GM19452 (cell line): ENCODE measurements at regions not wholly inside any gene's neighbourhood (a gene's known extent, or its start where the extent isn't known, plus 50 kb on each side); places are given as distances from the start of the nearest gene placed in this dataset.

Experiments used
- ATAC-seq: cut with Tn5 transposase; IDR thresholded peaks from one replicate; pipeline ENCODE4 v1.9.1; 2021; ENCODE audit not compliant: unreplicated experiment

GRCh38 chr2:144281476-144281875 is 238.4 kb downstream of the ZEB2 start:
- ATAC-seq: no peak

- ATAC-seq: no peak
Measured at GRCh38 chr2:144280009-144280408, 239.9 kb downstream of the ZEB2 start.

DNA sequence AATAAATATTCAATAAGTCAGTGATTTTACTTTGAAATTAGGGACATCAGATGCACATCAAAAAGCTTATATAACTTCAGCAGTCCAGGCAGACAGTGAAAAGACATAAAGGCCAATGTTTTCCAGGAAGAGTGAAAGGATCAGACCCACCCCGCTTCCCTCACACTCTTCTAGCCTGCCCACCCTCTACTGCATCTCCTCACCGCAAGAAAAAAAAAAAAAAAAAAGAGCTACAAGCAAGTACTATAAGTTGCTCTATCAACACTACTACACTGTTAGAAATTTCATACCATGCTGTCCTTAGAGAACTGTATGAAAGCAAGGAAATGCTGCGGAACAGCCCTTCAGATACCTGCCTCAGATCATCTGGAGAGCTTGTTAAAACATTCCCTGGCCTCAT is 240.8 kb downstream of the ZEB2 start:
- no peak for ATAC-seq

DNA sequence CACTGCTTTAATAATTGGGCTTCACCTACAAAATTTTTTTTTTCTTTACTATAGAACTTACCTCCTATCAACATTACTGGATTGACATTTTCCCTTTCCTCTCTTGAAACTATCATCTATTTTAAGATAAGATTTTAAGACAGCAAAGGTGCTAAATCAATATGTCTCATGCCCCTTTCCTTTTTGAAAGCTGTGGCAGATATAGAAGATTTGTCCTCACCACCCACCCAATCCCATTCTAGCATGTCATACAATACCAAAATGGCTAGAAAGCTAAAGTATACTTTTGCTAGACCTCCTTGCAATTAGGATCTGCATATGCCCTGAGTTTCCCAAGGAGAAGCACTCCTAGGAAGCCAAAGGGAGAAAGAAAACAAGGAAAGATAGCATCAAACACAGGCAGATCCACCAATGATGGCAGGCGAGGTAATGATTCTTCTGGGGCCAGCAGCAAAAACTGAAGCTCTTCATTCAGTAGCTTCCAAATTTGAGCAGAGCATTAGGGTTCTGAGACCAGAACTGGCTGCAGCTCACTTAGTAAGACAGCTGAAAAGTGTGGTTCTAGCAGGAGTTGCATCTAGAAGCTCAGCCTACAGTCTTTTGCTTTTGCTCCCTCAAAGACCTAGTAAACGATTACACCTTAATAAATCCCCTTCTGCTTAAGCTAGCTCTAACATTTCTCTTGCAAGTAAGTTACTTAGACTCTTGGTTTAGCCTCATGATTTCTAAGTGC is 242.1 kb downstream of the ZEB2 start:
- ATAC-seq: no peak

DNA sequence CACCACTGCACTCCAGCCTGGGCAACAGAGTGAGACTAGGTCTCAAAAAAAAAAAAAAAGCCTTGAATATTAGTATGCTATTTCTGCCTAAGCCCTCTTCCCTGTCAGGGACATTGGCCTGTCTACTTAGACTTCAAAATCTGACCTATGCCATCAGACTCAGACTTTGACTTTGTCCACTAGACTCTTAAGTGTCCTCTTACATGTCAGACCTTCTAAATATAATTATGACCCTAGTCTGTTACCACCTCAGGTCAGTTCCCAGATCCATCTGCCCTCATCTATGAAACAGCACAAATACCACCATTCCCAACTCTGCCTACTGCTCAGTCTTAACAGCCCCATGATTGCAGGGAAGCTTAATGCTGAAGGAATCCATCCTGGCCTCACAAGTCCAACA is 244.6 kb downstream of the ZEB2 start:
- no peak for ATAC-seq

DNA sequence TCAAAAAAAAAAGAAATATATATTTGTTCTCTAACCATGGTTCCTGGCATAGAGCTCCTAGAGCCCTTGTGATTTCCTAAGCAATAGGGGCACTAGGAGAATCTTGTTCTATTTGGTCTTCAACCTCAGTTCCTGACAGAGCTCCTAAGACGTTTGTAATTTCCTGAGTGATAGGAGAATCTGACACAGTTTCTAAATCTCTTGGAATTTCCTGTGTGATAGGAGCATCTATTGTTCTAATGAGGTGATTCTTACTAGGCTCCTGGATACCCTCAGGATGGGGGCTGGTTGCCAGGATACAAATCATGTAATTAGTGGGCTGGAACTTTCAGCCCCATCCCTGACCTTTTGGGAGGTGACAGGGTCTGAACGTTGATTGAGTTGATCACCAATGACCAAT is 245.8 kb downstream of the ZEB2 start:
- no peak for ATAC-seq

GRCh38 chr2:144270951-144271350 is 249.0 kb downstream of the ZEB2 start:
- no peak for ATAC-seq

DNA sequence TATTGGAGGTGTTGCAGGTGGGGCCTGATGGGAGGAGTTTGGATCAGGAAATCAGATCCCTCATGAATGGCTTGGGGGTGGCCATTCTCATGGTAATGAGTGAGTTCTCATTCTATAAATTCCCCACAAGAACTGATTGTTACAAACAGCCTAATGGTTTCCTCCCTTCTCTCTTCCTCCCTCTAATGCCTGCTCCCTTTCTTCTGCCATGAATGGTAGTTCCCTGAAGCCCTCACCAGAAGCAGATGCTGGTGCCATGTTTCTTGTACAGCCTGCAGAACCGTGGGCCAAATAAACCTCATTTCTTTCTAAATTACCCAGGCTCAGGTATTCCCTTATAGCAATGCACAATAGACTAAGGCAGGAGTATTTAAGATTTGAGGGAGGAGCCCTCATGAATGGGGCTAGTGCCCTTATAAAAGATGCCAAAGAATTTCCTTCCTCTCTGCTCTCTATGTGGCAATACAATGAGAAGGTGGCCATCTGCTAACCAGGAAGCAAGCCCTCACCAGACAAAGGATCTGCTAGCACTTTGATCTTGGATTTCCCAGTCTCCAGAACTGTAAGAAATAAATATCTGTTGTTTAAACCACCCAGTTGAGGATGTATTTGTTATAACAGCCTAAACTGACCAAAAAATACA is 251.8 kb downstream of the ZEB2 start:
- no peak for ATAC-seq

DNA sequence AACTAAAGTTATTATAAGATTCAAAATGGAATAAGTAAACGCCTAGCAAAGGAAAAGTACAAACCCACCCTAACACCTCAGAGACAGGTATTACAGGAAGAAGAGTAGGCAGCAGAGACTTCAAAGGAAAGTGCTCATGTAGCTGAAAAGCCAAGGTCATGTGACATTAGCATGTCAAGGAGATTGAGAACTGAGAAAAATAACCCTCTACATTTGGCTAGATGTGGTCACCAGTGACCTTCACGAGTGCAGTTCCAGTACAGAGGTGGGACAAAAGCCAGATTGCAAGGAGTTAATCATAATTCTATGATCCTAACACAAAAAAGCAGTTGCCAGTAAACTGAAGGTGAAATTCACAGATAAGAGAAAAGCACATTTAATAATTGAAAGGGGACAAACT is 252.7 kb downstream of the ZEB2 start:
- ATAC-seq: peak; percentile 86

DNA sequence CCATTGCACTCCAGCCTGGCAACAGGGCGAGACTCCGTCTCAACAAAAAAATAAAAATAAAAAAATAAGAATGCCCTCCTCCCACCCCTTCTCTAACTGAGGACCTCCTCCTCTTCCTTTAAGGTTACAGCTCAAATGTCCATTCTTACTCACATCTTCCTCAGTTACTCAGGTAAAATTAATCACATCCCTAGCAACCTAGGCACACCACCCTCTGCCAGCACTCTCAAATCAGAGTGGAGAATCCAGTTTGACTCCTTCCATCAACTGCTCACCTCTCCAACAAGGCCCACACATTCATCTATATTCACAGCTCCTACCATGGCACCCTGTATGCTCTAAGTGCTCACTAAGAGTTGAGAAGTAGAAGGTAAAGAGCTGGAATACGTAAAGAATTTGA is 254.3 kb downstream of the ZEB2 start:
- no peak for ATAC-seq

DNA sequence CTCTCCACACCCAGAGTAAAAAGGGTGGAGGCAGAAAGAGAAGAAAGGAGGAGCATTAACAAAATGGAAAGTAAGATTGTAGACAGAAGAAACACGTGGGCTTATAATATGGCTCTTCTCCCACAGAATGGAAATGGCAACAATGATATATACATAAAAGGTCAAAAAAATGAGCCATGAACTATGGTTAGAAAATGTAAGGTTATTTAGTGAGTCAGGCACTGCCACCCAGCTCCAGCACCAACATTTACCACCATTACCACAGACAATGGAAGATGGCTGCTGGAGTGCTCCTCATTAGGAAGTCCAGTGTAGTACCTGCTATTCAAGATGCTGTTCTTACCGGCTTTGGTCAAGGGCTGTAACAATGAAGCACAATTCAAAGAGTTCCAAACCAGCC is 258.0 kb downstream of the ZEB2 start:
- no peak for ATAC-seq

DNA sequence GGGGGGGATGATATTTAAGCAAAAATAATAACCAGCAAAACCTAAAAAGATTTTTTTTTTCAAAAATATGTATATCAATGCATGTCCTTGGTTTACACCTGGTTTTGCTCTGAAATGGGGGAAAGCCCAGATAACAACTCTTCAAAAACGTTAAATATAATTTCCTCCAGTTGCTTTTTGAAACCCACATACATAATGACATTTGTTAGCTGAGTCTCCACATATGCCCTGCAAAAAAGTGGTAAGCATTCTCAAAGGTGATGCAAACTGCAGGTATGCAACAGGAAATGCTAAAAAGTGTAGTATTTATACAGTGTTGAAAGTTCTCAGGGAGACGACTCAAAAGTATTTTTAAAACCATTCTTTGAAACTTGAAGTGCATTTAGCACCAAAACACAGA is 258.6 kb downstream of the ZEB2 start:
- no peak for ATAC-seq

- no peak for ATAC-seq
Measured at GRCh38 chr2:144259332-144259731, 260.6 kb downstream of the ZEB2 start.

DNA sequence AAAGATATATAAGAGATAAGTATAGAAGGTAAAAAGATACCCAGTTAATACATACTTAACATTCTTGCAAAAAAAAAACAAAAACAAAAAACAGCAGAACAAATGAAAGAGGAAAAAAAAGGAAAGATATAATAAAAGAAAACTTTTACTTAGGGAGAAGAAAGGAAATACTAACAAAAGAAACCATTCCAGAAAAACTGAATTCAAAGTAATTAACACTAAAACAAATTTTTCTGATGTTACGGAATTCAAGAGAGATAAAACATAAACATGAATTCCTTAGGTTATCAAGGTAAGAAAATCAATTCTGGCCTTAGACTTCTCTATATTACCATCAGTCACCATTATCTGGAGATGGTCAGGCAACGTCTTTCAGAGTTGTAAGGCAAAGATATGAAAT is 261.8 kb downstream of the ZEB2 start:
- no peak for ATAC-seq

DNA sequence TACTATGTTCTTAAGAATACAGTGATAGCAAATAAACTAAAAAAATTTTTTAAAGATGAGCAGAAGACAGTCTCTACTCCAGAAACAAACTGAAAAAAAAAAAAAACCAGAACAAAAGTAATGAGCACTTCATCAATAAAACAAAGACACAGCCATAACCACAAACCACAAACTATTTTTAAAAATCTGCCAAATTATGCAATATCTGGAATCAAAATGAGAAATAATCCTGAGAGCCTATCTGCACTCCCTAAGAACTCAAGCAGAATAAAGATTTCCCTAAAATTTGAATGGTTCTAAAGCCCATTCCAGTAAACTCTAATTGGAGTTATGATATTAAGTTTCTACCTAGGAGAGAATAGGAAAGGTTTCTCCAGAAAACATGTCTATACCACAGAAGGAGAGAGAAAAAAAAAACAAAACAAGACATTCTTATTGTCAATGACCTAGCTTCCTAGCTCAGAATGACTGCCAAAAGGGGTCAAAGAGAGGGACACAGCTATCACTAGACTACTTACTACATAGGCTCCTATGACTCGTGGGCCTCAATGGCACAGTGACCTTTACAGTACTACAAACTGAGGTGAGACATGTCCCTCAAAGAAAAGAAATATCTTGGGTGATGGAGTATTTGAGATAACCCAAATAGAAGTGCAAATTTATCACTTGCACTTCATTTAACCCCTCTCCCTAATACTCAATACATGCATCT is 262.8 kb downstream of the ZEB2 start:
- ATAC-seq: no peak

DNA sequence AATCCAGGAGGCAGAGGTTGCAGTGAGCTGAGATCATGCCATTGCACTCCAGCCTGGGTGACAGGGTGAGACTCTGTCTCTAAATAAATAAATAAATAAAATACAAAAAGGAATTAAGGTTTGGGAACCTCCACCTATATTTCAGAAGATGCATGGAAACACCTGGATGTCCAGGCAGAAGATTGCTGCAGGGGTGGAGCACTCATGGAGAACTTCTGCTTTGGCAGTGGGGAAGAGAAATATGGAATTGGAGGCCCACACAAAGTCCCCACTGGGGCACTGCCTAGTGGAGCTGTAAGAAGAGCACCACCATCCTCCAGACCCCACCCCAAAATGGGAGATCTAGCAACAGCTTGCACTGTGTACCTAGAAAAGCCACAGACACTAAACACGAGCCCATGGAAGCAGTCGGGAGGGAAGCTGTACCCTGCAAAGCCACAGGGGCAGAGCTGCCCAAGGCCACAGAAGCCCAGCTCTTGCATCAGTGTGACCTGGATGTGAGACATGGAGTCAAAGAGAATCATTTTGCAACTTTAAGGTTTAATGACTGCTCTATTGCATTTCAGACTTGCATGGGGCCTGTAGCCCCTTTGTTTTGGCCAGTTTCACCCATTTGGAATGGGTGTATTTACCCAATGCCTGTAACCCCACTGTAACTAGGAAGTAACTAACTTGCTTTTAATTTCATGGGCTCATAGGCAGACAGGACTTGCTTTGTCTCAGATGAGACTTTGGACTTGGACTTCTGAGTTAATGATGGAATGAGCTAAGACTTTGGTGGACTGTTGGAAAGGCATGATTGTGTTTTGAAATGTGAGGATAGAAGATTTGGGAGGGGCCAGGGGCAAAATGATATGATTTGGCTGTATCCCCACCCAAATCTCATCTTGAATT is 265.3 kb downstream of the ZEB2 start:
- no peak for ATAC-seq

GRCh38 chr2:144253743-144254142 is 266.2 kb downstream of the ZEB2 start:
- no peak for ATAC-seq

DNA sequence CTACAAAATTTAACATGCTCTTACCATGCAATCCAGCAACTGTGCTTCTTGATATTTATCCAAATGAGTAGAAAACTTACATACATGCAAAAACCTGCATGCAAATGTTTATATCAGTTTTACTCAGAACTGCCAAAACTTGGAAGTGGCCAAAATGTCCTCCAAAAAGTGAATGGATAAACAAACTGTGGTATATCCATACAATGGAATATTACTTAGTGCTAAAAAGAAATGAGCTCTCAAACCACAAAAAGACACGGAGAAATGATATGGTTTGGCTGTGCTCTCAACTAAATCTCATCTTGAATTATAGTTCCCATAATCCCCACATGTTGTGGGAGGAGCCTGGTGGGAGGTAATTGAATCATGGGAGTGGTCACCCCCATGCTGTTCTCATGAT is 267.2 kb downstream of the ZEB2 start:
- no peak for ATAC-seq

- no peak for ATAC-seq
Measured at GRCh38 chr2:144249035-144249637, 270.8 kb downstream of the ZEB2 start.

- no peak for ATAC-seq
Measured at GRCh38 chr2:144248350-144249034, 271.4 kb downstream of the ZEB2 start.
